Skeletal muscle cell (primary cell): ENCODE measurements at regions not wholly inside any gene's neighbourhood (a gene's known extent, or its start where the extent isn't known, plus 50 kb on each side); places are given as distances from the start of the nearest gene placed in this dataset.
A peak's percentile ranks its signal among the peaks of the same experiment; 100 is the strongest.

ENCODE experiments used
- DNase-seq: peaks from one replicate; pipeline ENCODE4 v3.0.0-alpha.2; 2010; ENCODE audit warnings: low read depth
- H3K4me3 ChIP-seq: 2 replicates; pipeline ENCODE4 v1.5.1; 2011; ENCODE audit warnings: low read depth, mild to moderate bottlenecking, control low read depth, low read length, moderate library complexity

GRCh38 chr5:147018812-147019211 is 140.3 kb upstream of the PPP2R2B start:
- H3K4me3 ChIP-seq, result no peak overlapping the region
- DNase-seq, result no peak

DNA sequence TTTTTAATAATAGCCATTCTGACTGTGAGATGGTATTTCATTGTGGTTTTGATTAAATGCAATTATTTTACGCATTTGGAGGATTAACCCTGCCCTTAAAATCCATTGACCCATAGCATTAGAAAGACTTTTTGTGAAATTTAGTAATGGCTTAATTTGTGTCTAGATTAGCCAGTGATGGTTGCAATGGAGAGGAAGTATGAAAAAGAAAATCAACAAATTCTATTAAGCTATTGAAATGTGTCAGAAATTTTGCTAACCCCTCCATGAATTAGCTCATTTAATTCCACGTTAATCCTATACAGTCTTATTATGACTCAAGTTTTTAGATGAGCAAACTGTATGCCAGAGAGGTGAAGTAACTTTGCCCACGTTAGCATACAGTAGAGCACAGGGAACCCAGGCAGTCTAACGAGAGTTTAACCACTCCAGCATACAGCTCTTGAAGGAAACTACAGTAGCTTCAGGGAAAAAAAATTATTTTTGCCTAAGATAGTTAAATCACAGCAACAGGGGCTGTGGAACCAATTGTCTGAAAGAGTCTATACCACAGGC is 158.2 kb upstream of the PPP2R2B start:
- no peak overlapping the region for H3K4me3 ChIP-seq
- DNase-seq, result no peak

- no peak overlapping the region for H3K4me3 ChIP-seq
- DNase-seq, result peak; percentile 70
Measured at GRCh38 chr5:147037515-147038205, 159.1 kb upstream of the PPP2R2B start.

GRCh38 chr5:147040856-147041255 is 162.3 kb upstream of the PPP2R2B start:
- no peak for DNase-seq
- H3K4me3 ChIP-seq, result no peak overlapping the region

GRCh38 chr5:147044572-147045273 is 166.2 kb upstream of the PPP2R2B start:
- peak; percentile 67 for DNase-seq
- no peak overlapping the region for H3K4me3 ChIP-seq

- DNase-seq, result no peak
- no peak overlapping the region for H3K4me3 ChIP-seq
Measured at GRCh38 chr5:147045290-147045689, 166.7 kb upstream of the PPP2R2B start.

GRCh38 chr5:147046281-147046680 is 167.7 kb upstream of the PPP2R2B start:
- DNase-seq, result no peak

DNA sequence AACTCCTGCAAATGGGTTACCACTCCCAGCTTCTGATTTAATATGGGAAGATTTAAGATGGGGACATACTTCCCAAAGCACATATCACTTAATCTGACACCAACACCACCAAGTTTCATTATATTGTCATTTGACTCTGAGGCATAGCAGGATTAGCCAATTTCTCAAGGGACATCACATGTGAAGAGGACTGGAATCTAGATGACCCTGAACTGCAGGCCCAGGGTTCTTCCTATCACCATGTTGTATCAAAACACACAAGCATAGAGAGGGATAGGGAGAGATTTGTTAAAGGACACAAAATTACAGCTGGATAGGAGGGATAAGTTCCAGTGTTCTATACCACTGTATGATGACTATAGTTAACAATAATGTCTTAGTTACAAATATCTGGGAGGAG is 168.3 kb upstream of the PPP2R2B start:
- H3K4me3 ChIP-seq, result no peak overlapping the region
- no peak for DNase-seq

More at GRCh38 chr5:147046281-147046680, 167.7 kb upstream of the PPP2R2B start:
- no peak overlapping the region for H3K4me3 ChIP-seq

- no peak overlapping the region for H3K4me3 ChIP-seq
- DNase-seq, result no peak
Measured at GRCh38 chr5:147049764-147050163, 171.2 kb upstream of the PPP2R2B start.

DNA sequence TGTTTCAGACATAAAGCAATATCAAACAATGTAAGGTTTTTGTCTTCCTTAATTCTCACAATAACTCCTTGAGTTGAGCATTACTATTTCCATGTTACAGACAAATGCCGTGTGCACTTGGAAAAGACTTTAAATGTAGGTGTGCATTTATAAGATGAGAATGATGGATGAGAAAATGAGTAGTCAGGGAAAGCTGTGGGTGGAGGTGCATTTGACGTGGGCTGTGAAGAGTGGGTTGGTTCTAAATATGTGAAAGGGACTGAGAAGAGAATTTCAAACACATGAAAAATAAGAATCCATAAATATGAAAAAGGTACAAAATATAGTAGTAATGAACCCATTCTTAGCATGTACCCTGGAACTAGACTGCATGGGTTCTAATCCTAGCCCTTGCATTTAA is 171.6 kb upstream of the PPP2R2B start:
- no peak for DNase-seq
- H3K4me3 ChIP-seq, result no peak overlapping the region

DNA sequence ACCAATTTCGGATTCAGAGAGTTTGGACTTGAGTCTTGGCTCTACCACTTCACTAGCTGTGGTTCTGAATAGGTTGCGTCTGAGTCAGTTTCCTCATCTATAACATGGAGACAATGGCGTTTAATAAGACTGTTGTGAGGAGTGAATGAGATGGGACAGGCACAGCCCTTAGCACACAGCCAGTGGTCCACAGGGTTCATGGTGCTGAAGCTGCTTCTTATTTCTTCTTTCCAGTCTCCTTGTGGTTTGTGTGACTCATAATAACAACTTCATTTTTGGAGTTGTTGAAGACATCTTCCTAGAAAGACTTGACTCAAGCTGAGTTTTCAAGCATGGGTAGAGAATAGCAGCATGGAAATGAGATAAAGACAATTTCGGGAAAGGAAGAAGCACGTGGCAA is 172.6 kb upstream of the PPP2R2B start:
- peak; percentile 9 for DNase-seq
- H3K4me3 ChIP-seq, result no peak overlapping the region

DNA sequence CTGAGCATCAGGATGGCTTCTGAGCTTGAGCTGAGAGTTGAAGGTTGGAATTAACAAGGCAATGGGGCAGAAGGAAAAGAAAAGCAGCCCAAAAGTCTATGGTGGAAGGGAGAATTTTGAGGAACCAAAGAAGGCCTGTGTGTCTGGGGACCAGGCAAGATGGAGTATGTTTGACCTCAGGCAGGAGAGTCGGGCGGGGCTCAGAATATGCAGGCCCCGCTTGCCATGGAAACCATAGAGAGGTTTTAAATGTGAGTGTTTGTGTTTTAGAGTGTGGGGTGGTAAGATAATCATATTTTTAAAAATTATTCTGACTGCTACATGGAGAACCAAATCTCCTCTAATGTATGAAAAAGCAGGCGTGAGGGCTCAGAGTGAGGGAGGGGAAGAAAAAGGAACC is 174.0 kb upstream of the PPP2R2B start:
- no peak for DNase-seq
- H3K4me3 ChIP-seq, result no peak overlapping the region

DNA sequence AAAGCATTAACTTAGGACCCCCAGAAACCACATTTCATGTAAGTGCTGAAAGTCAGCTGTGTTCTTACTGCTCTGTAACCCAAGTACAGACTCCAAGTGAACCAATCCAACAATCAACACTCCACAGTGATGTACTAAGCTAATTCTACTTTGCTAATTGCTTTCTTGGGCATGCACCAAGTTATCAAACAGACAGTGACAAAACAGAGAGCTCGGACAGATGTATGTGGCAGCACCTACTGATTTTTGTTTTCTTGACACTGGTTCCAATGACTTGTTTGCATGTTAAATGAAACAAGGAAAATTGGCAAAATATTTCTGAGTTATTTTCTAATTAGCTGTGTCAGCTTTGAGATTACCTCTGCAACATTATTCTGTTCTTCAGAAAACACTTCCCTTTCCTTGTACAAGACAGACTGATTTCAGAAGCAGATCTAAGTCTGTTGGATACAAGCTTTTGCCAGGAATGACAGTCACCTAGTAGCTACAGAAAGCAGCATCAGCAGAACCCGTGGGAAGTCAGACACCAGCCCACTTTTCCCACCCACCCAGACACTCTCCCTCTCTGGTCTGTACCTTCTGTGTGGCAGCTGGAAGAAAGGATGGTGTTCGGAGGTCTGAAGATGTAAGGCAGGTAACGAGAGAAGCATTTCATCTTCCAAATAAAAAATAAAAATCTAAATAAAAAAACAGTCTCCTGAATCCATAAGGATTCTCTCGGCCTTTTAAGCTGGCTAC is 176.7 kb upstream of the PPP2R2B start:
- no peak overlapping the region for H3K4me3 ChIP-seq

GRCh38 chr5:147055850-147056566 is 177.5 kb upstream of the PPP2R2B start:
- no peak for DNase-seq
- no peak overlapping the region for H3K4me3 ChIP-seq

More for the DNA sequence above, 176.7 kb upstream of the PPP2R2B start:
- DNase-seq, result no peak

GRCh38 chr5:147057051-147057450 is 177.8 kb upstream of the STK32A start:
- H3K4me3 ChIP-seq, result no peak overlapping the region
- DNase-seq, result no peak

DNA sequence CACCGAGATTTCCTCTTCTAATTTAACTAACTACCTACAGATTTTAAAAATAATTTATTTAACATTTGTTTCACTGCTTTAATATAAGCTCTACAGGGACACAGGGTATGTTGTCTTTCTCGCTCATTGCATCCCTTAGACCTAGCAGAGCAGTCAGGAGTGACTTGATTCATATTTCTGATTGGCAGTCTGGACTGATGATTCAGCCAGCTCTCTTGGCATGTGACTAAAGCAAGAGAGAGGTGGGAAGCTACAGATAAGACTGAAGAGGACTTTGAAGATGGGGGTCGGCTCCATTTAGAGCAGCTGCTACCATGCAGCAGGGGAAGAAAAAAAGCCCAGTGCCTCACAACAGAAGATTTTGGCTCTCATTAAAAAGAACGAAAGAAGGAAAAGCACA is 173.4 kb upstream of the STK32A start:
- H3K4me3 ChIP-seq, result no peak overlapping the region
- DNase-seq, result no peak

DNA sequence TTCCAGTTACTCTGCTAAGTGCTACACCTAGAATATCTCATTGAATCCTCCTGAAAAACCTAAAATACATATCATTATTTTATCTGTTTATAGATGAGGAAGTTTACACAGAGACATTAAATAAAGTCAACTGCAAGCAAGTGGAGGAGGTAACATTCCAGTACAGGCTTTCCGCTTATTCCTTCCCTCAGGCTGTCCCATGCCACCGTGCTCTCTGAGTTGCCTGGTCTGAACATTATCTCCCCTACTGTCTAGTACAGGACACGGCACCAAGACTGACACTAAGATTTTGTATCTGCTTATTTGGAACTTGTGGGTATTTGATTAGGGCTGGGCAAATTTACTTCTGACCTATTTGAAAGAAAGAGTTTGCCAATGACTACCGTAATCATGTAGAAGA is 172.4 kb upstream of the STK32A start:
- H3K4me3 ChIP-seq, result no peak overlapping the region
- DNase-seq, result no peak

- DNase-seq, result no peak
- H3K4me3 ChIP-seq, result no peak overlapping the region
Measured at GRCh38 chr5:147063943-147064342, 170.9 kb upstream of the STK32A start.

DNA sequence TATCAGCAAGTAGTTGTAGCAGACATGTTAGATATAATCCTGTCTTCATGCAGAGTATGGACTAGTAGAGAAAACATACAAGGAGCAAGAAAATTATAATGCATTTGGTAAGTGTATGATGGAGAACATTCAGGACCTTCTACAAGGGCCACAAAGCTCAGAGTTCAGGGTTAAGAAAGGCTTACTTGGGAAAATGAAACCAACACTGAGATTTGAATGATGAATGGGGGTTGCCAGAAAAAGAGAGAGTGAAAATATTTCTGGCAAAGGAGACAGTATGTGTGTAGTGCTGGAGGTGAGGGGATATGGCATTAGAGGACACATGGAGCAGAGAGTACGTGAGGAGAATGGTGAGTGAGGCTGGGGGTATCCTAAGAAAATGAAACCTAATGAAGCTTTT is 169.8 kb upstream of the STK32A start:
- DNase-seq, result no peak
- H3K4me3 ChIP-seq, result no peak overlapping the region

- no peak overlapping the region for H3K4me3 ChIP-seq
- no peak for DNase-seq
Measured at GRCh38 chr5:147068998-147069397, 165.8 kb upstream of the STK32A start.
